Endodermal cell (in vitro differentiated cells): ENCODE measurements at regions not wholly inside any gene's neighbourhood (a gene's known extent, or its start where the extent isn't known, plus 50 kb on each side); places are given as distances from the start of the nearest gene placed in this dataset.

Source experiments
- DNase-seq: peaks from one replicate; pipeline ENCODE4 v3.0.0-alpha.2; 2017
- H3K27ac ChIP-seq: 2 replicates; pipeline ENCODE4 v1.5.1; 2013; ENCODE audit warnings: mild to moderate bottlenecking, low read depth, low read length, moderate library complexity
- H3K27me3 ChIP-seq: 2 replicates; pipeline ENCODE4 v1.6.1; 2013; ENCODE audit warnings: mild to moderate bottlenecking, low read length, moderate library complexity; ENCODE audit not compliant: insufficient read depth, control insufficient read depth, poor library complexity, severe bottlenecking
- H3K36me3 ChIP-seq: 2 replicates; pipeline ENCODE4 v1.7.0; 2013; ENCODE audit warnings: mild to moderate bottlenecking, low read length, moderate library complexity; ENCODE audit not compliant: control insufficient read depth, insufficient read depth
- H3K4me1 ChIP-seq: one replicate; pipeline ENCODE4 v1.7.0; 2013; ENCODE audit warnings: low read length; ENCODE audit not compliant: control insufficient read depth, insufficient read depth
- H3K4me3 ChIP-seq: 2 replicates; pipeline ENCODE4 v1.5.1; 2013; ENCODE audit warnings: mild to moderate bottlenecking, low read length, moderate library complexity
- H3K9ac ChIP-seq: 2 replicates; pipeline ENCODE4 v1.6.1; 2013; ENCODE audit warnings: mild to moderate bottlenecking, low read length, moderate library complexity; ENCODE audit not compliant: poor library complexity, severe bottlenecking; ENCODE audit errors: extremely low read depth
- H3K9me3 ChIP-seq: 2 replicates; pipeline ENCODE4 v1.6.1; 2013; ENCODE audit warnings: mild to moderate bottlenecking, low read length, moderate library complexity; ENCODE audit not compliant: control insufficient read depth
- H3K27ac Mint-ChIP-seq: 2 replicates; pipeline ENCODE4 v1.8.0; 2020; ENCODE audit warnings: mixed read lengths
- H3K27me3 Mint-ChIP-seq: 2 replicates; pipeline ENCODE4 v1.8.0; 2021; ENCODE audit warnings: mild to moderate bottlenecking, mixed read lengths; ENCODE audit not compliant: insufficient read depth
- H3K36me3 Mint-ChIP-seq: 2 replicates; pipeline ENCODE4 v1.8.0; 2020; ENCODE audit warnings: low read depth, mixed read lengths
- H3K4me1 Mint-ChIP-seq: 2 replicates; pipeline ENCODE4 v1.8.0; 2020; ENCODE audit warnings: mixed read lengths
- H3K4me3 Mint-ChIP-seq: 2 replicates; pipeline ENCODE4 v1.8.0; 2020; ENCODE audit warnings: mild to moderate bottlenecking, moderate library complexity, mixed read lengths
- H3K9me3 Mint-ChIP-seq: 2 replicates; pipeline ENCODE4 v1.8.0; 2020; ENCODE audit warnings: mild to moderate bottlenecking, mixed read lengths
- WGBS, 2 experiments: methylation state at CpG; one replicate each; pipeline versions ENCODE4 v1.1.5 to v1.1.7; 2013; ENCODE audit warnings: missing lambda C conversion rate in 2 of 2, mixed read lengths in 1 of 2; ENCODE audit not compliant: insufficient coverage in 1 of 2, insufficient read length in 1 of 2; 5-methylcytosine and 5-hydroxymethylcytosine counted together
- TF ChIP-seq, protein P1 (sequence below): fragments of 200-600 bp; sonication (generic); conservative IDR thresholded peaks from 2 replicates; pipeline ENCODE4 v1.5.0; 2021; ENCODE audit warnings: antibody characterized with exemption, mild to moderate bottlenecking

DNA sequence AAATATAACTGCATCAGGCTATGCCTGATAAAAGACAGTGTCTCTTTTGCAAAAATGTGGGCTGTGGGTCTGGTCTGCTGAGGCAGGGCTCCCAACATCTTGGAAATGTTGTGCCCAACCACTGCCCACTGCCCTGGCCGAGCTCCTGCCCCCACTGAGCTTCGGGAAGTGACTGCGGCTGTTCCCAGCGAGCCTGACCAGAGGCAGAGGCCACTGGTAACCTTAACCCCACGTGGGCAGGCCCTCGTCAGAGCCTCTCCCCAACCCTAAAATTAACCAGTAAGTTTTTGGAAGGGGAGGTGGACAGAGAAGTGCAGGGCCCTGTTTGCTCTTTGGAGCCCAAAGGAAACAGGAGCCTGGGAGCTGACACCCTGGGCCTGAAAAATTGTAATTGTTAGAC, 225.9 kb downstream of the MAFB start:
- H3K27me3 Mint-ChIP-seq, result peaks cover 39% of the 10 kb centered on the region
- Histone ChIP-seq H3K9me3 (no peaks in the 10 kb centered on the region), H3K36me3 (no peaks in the 10 kb centered on the region), H3K4me1 (no peaks in the 10 kb centered on the region), H3K27me3 (peaks cover 21% of the 10 kb centered on the region), H3K27ac (no peak overlapping the region), H3K9ac (no peak overlapping the region), H3K4me3 (no peak overlapping the region)
- no peak overlapping the region for H3K27ac Mint-ChIP-seq
- H3K4me1 Mint-ChIP-seq, result peaks cover 11% of the 10 kb centered on the region
- DNase-seq, result no peak
- WGBS, 2 experiments, result 64 to 92% methylated on average over 5 to 6 of the region's 6 CpGs
- TF ChIP-seq, protein P1, sequence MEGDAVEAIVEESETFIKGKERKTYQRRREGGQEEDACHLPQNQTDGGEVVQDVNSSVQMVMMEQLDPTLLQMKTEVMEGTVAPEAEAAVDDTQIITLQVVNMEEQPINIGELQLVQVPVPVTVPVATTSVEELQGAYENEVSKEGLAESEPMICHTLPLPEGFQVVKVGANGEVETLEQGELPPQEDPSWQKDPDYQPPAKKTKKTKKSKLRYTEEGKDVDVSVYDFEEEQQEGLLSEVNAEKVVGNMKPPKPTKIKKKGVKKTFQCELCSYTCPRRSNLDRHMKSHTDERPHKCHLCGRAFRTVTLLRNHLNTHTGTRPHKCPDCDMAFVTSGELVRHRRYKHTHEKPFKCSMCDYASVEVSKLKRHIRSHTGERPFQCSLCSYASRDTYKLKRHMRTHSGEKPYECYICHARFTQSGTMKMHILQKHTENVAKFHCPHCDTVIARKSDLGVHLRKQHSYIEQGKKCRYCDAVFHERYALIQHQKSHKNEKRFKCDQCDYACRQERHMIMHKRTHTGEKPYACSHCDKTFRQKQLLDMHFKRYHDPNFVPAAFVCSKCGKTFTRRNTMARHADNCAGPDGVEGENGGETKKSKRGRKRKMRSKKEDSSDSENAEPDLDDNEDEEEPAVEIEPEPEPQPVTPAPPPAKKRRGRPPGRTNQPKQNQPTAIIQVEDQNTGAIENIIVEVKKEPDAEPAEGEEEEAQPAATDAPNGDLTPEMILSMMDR, result no peak
- no peak overlapping the region for H3K4me3 Mint-ChIP-seq
- no peaks in the 10 kb centered on the region for H3K36me3 Mint-ChIP-seq
- H3K9me3 Mint-ChIP-seq, result no peaks in the 10 kb centered on the region

DNA sequence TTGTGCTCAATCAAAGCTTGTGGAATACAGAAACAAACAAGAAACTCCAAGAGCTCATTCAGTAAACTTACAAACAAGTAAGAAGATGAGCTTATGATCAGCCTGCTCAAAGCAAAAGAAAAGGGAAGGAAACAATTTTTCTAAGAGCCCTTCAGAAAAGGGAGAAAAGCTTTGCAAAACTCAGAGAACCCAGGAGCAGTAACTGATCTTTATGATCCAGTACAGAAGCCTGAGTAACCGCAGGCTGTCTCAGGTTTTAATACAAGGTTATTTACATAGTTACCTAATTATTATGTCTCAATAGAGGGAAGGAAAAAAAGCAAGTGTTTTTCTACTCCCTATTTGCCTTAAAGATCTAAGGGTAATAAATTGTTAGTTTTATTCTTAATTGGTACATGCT, 226.5 kb downstream of the MAFB start:
- Histone ChIP-seq H3K36me3 (no peaks in the 10 kb centered on the region), H3K4me1 (peaks cover 3% of the 10 kb centered on the region), H3K27me3 (peaks cover 25% of the 10 kb centered on the region), H3K9me3 (no peaks in the 10 kb centered on the region), H3K9ac (no peak overlapping the region), H3K4me3 (no peak overlapping the region), H3K27ac (no peak overlapping the region)
- Mint-ChIP-seq H3K4me1 (peaks cover 17% of the 10 kb centered on the region), H3K36me3 (no peaks in the 10 kb centered on the region), H3K27me3 (peaks cover 44% of the 10 kb centered on the region), H3K27ac (no peak overlapping the region), H3K9me3 (no peaks in the 10 kb centered on the region), H3K4me3 (no peak overlapping the region)
- no peak for DNase-seq
- TF ChIP-seq, protein P1, result no peak
- WGBS, 2 experiments, result 71% methylated on average over 1 of the region's 1 CpG; no CpG with 5 or more reads in 1 of the 2 experiments

DNA sequence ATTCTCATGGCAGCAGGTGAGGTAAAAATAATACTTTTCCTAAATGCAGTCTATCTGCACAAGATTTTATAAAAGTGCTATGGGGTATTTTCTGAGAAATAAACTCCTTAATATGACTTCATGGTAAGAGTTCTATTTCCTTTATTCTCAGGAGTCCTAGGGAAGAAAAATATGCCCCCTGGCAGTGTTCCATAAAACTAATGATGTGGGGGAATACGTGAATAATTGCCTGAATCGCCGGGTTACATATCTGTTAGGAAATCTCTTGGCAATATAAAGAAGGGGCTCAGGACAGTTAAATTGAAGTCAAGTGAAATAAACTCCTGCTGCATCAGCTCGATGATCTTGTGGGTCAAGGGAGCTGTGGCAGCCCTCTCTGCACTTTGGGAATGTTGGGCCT, 229.7 kb downstream of the MAFB start:
- no peak for DNase-seq
- Histone ChIP-seq H3K4me1 (peaks cover 3% of the 10 kb centered on the region), H3K9ac (no peak overlapping the region), H3K36me3 (no peaks in the 10 kb centered on the region), H3K4me3 (no peak overlapping the region), H3K27ac (no peak overlapping the region), H3K9me3 (no peaks in the 10 kb centered on the region), H3K27me3 (peaks cover 37% of the 10 kb centered on the region)
- H3K27me3 Mint-ChIP-seq, result peaks cover 51% of the 10 kb centered on the region
- H3K27ac Mint-ChIP-seq, result no peak overlapping the region
- no peaks in the 10 kb centered on the region for H3K9me3 Mint-ChIP-seq
- TF ChIP-seq, protein P1, result no peak
- H3K4me3 Mint-ChIP-seq, result no peak overlapping the region
- WGBS, 2 experiments, result 93 to 96% methylated on average over 4 of the region's 4 CpGs
- H3K36me3 Mint-ChIP-seq, result no peaks in the 10 kb centered on the region
- H3K4me1 Mint-ChIP-seq, result peaks cover 31% of the 10 kb centered on the region
